Left ventricle myocardium superior (tissue), 1 donor: ENCODE measurements at regions not wholly inside any gene's neighbourhood (a gene's known extent, or its start where the extent isn't known, plus 50 kb on each side); places are given as distances from the start of the nearest gene placed in this dataset.
"Not testable (repeated sequence)": the region's sequence is repeated elsewhere in the genome, so short reads cannot be mapped to it uniquely, and the experiment has no call there.

Experiments
- ATAC-seq: fragments of 200-7000 bp; cut with Tn5 transposase; one replicate; pipeline ENCODE4 v1.9.1; 2020; ENCODE audit warnings: mild to moderate bottlenecking, moderate library complexity
- DNase-seq: peaks from one replicate; pipeline ENCODE4 v3.0.0-alpha.2; 2020
- intact Hi-C: fragments of 100-400 bp; cut with micrococcal nuclease; formaldehyde crosslinking; loops from one replicate; pipeline ENCODE4 v1.11.0; 2022
- donor health status: DM: no; HTN: yes; CAD: no; lungs with severe emphysema.

DNA sequence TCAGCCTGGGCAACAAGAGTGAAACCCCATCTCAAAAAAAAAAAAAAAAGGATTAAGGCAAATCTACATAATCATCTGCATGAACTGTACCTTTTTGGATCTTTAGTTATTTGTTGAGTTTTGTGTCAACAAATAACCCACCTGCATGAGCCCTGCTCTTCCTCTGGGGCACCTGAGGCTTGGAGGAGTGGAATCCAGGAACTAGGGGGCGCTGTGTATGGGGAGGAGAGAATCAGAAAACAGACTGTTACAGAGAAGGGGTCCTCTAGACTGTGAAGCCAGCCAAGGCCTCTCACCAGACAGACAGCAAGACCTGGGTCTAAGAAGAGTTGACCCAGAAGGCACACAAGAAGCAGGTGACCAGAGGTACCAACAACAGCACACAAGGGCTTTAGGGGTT lies 682.8 kb upstream of the NRP1 start:
- intact Hi-C loops, result no loop called here
- DNase-seq (no peak), ATAC-seq (no peak)

DNA sequence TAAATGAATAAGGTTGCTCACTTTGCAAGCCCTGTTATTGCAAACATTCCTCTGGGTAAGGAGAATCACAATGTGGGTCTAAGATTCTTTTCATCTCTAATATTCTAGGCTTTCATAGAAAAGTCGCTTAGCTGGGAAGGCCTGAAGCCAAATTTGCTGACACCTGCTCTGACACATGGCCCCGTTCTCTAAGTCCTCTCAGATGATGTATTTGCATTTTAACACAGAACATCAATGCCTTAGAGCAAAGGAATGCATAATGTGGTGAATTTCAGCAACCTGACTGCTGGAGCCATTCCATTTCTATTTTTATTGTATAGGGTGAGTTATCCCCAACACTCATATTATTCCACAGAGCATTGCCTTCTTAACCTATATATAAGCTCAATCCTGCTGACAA lies 682.1 kb upstream of the NRP1 start:
- intact Hi-C loops, result no loop called here
- DNase-seq, result no peak
- no peak for ATAC-seq

DNA sequence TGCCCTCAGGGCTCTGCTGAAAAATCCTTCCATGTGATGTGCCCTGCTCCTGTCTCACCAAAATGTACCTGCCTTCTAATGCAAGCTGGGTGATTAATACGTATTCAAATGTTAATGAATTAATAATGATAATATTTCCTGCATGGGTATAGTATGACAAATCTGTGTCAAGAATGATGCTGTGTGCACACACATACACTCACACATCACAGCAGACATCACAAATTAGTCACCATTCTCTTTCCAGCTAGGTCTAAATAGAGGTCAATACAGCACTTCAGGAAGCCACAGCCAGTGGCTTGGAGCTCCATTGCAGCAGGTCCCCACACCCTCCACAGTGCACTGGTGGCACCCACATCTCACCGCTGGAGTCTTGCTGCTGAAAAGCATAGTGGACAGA lies 681.2 kb upstream of the NRP1 start:
- ATAC-seq, result no peak
- DNase-seq, result no peak
- intact Hi-C loops, result no loop called here

DNA sequence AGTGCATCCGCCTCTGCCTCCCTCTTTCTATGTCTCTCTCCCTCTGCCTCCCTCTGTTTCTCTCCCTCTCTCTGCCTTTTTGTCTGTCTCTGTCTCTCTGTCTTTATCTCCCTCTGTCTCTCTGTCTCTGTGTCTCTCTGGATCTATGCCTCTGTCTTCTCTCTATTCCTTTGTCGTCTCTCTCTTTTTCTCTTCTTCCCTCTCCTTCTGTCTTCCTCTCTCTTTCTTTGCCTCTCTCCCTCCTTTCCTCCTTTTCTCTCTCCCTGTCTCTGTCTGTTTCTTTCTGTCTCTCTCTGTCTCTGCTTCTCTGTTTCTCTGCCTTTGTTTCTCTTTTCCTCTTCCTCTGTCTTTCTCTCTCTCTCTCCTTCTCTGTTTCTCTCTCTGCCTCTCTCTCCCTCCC lies 678.8 kb upstream of the NRP1 start:
- DNase-seq (no peak), ATAC-seq (no peak)
- intact Hi-C loops, result no loop called here

DNA sequence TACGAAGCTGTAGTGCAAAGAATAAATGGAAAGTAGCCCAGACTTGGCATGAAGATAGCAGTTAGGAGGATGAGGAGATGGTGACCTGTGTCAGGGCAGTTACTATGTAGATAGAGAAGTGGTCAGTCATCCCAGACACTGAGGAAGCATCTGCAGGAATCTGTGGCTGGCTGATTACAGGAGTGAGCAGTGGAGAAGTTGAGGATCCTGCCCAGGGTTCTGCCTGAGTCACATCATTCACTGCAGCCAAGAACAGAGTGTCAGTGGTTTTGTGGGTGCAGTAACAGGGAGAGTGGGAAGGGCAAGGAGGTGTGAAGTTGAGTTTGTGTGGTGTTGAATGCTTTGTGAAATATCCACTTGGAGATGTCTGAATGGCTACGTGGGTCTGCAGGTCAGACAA lies 676.4 kb upstream of the NRP1 start:
- DNase-seq (no peak), ATAC-seq (no peak)
- intact Hi-C loops, result no loop called here

DNA sequence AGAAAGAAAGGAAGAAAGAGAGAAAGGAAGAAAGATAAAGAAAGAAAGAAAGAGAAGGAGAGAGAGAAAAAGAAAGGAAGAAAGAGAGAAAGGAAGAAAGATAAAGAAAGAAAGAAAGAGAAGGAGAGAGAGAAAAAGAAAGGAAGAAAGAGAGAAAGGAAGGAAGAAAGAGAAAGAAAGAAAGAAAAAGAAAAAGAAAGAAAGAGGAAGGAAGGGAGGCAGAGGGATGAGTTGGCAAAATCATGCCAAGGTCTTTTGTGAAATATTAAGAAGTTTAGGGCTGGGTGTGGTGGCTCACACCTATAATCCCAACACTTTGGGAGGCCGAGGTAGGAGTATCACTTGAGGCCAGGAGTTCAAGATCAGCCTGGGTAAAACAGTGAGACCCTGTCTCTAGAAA lies 675.8 kb upstream of the NRP1 start:
- ATAC-seq, result not testable (repeated sequence)

DNA sequence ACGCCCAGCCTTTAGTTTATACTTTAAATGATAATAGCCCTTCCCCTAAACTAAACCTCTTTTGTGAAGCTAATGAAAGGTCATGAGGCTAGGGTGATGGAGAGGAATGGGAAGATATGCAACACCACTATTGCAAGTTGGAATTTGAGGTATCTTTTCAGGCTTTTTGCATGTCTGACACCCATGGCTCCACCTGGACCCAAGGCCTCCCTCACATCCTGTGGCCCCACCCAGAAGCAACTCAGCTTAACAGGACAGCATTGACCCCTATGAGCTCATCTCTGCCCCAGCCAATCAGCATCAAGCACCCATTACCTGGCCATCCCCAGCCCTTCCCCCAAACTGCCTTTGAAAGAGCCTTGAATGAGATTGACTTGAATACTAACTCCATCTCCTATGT lies 674.2 kb upstream of the NRP1 start:
- intact Hi-C loops, result no loop called here
- ATAC-seq (no peak), DNase-seq (no peak)

More for the DNA sequence above, 675.8 kb upstream of the NRP1 start:
- DNase-seq, intact Hi-C loops: not testable (repeated sequence)

DNA sequence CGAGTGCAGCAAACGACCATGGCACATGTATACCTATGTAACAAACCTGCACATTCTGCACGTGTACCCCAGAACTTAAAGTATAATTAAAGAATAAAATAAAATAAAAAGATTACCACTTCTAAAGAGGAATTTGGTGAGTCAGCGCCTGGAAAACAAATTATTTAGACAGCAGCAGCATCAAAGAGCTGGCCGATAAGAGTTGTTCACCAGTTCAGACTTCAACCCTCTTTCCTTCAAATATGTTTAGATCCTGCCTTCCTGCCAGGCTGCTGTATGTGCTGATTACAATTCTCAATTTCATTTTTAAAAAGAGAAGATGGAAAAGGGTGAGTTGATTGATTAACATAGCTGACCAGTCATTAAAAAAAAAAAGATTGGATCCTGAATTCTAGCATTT lies 672.0 kb upstream of the NRP1 start:
- no peak for DNase-seq
- ATAC-seq, result no peak
- intact Hi-C loops, result no loop called here

DNA sequence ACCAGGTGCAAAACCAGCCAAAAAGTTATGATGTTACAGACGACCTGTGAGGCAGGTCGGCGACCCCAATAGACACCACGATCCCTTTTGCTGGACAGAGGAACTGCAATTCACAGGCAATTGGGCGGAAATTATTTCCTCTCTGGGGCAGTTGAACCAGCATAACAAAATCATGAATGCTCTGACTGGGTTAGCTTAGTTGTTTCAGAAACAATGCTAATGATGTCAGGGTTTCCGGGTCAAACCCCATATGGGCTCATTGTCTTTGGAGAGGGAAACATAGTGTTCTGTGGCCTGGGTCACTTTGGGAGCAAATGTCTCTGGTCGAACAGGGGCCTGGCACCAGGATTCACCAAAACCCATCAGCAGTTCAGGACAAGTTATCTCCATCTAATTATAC lies 669.1 kb upstream of the NRP1 start:
- ATAC-seq, result no peak
- DNase-seq, result no peak
- intact Hi-C loops, result no loop called here

DNA sequence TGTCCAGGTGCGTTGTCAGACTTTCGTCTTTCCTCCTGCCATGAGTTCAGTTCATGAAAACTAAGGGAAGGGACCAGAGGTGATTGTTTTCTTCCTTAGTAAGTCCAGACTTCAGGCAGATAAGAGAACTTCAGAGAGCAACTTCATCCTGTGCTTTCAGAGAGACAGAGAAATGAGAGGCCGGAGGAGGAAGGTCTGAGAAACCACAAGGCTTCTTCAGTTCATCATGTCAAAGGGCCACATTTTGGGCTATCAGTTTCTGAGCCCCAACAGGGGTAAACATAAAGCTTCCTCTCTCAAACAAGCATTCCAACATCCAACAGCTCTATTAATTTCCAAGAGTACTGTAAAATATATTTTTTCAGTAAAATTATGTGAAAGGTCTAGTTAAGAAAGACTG lies 668.4 kb upstream of the NRP1 start:
- no peak for ATAC-seq
- no peak for DNase-seq

DNA sequence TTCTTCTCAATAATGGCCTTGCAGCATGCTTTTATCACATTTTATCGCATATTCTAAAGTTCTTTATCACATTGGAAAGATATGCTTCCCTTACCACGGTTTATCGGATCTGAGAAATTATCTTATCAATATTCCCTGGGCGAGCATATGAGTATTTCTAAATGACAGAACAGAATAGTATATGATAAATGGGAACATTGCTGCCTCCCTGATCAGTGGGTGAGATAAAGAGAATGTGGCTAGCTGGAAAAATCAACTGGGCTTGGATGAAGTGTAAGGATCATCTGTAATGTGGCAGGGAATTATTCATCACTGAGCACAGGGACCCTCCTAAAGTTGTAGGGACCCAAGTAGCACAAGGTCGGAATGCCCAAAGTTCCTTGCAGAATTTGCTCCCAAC lies 667.4 kb upstream of the NRP1 start:
- intact Hi-C loops, result no loop called here
- ATAC-seq, result no peak
- no peak for DNase-seq

More for the DNA sequence above, 668.4 kb upstream of the NRP1 start:
- intact Hi-C loops, result no loop called here

DNA sequence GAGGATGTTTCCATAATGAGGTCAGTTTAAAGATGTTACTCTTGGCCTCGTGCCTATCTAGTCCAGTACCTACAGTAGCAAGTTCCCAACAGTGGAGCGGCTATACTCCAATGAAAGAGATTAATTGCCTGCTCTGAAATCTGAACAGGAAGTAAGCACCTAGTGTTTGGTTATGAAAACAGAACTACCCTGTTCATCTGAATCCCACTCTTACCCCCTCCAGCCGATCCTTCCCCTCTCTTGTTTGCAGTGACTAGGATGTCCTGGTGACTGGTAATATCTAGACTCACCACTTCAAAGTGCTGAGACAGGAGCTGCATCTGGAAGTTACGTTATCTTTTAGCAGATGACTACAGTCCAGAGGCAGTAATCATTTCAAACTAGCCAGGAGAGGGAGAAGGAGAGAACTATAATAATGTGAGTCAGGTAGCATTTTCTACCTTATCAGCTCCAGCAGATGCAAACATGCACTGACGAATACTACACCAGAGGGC lies 666.7 kb upstream of the NRP1 start:
- DNase-seq (no peak), ATAC-seq (no peak)
- intact Hi-C loops, result no loop called here

DNA sequence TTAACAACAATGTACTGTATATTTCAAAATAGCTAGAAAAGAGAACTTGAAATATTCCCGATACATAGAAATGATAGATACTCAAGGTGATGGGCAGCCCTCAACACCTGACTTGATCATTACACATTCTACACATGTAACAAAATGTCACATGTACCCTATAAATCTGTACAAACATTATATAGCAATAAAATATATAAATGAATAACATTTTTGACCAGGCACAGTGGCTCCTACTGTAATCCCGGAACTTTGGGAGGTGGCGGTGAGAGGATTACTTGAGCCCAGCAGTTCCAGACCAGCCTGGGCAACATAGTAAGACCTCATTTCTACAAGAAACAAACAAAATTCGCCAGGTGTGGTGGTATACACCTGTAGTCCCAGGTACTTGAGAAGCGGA lies 659.5 kb upstream of the NRP1 start:
- DNase-seq (no peak), ATAC-seq (no peak)
- intact Hi-C loops, result no loop called here

DNA sequence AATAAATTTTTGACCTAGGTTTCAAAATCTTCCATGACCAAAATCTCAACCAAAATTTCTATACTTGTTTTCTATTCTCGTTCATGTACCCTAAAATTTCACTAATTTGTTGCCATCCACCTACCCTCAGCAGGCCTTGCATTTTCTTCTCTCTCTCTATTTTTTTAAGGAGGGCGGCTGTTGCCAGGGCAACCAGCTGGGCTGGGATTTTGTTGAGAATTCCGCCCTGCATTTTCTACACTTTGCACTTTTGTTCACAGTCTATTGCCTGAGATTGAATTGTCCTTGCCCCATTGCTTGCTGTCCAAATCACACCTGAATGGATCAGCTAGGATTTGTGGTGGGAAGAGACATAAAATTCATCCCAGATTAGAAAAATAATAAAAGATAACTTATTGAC lies 657.5 kb upstream of the NRP1 start:
- ATAC-seq, result no peak
- intact Hi-C loops, result no loop called here
- no peak for DNase-seq

DNA sequence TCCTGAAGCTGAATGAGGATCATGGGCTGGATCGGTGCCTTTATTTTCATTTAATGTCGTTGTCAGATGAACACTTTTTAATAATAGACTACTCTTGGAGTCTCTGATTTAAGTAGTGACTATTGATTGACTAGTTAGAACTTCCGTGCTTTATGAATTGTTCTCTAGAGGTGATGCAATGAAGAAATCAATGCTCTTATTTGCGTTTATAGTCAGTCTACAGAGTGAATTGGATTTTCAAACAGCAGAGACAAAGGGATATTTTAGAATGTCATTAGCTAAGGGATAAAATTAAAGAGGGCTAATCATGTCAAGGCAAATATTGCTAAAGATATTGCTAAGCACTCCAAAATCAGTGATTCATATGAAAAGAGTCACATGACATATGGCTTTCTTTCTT lies 652.0 kb upstream of the NRP1 start:
- intact Hi-C loops, result no loop called here
- ATAC-seq (no peak), DNase-seq (no peak)

DNA sequence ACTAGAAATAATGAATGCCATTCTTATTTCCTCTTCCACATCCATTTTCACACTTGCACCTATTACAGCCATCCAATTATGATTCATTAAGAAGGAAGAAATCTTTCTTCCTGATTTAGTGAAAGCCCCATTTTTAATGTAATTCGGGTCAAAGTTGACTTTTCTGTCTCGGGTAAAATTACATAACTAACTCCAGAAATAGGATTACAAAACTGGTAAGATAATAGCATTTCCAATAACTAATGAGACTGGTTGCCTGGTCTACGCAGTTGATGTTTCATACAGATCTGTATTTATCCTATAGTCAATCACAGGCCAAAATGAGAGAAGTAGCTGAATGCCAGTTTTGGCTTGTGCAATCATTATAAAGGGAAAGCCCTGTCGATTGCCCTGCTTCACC lies 651.5 kb upstream of the NRP1 start:
- DNase-seq (no peak), ATAC-seq (no peak)
- intact Hi-C loops, result no loop called here

DNA sequence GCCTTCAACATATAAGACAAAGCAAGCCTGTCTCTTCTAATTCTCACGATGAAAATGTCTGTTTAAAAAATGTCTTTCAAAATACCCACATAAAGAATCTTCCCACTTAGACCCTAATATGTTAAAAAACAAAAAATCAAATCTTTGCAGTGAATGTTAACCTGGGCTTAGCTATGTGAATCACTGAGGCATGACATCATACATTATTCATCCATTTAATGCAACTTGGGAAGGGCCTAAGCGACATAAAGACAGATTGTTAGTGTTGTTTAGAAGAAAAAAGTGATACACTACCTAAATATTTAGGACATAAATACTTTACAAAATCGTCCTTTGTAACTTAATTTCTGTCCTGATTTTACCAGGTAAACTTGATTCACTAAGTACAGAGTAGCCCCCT lies 648.5 kb upstream of the NRP1 start:
- intact Hi-C loops, result no loop called here
- DNase-seq (no peak), ATAC-seq (no peak)

DNA sequence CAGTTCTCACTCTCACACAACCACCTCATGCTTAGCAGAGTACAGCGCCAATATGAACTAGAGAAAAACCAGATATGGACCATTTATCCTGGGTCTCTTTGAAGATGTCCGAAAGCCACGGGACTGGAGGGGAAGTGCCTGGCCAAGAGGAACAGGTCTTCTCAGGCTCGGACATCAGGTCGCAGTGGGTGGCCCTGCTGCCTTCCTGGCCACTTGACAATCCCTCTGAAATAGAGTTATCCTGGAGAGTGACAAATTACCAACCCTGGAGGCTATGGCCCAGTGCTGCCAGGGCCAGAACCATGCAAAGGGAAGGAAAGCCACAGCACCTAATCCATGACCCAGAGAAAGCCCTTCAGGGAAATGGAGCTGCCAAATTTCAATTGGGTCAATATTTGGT lies 646.8 kb upstream of the NRP1 start:
- no peak for ATAC-seq
- DNase-seq, result no peak
- intact Hi-C loops, result no loop called here

DNA sequence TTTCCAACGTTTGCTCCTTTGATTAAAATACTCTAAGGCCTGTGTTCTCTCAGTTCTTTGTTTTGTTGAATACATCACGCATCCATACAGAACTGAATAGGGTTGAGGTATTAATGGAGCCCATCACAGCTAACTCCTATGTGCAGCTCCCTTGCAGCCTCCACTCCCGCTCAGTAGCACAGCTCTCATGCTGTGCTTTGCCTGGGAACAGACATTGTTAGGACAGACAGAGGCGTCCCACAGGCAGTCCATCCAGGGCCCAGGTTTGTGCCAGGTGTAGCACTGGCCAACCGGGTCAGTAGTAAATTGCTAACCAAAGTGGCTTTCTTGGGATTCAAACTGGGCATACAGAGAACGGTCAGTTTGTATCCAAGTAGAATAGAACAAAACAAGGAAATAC lies 644.7 kb upstream of the NRP1 start:
- intact Hi-C loops, result no loop called here
- DNase-seq (no peak), ATAC-seq (no peak)

DNA sequence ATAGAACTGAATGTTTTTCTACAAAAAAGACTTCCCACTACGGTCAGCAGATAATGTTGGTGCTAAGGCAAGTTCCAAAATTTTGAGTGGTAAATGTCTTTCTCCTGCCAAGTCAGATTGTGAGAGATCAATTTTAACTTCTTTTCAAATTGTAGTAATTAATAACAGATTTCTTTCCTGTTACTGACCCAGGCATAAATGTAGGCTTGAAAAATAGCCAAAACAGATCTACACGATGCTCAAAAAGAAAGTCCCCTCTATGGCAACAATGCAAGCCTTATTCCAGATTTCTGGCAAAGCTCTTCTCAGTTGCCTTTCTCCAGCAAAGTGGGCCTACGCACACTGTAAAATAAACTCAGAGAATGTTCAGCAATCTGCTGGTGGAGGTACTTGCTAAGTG lies 641.0 kb upstream of the NRP1 start:
- intact Hi-C loops, result no loop called here
- DNase-seq (no peak), ATAC-seq (no peak)

DNA sequence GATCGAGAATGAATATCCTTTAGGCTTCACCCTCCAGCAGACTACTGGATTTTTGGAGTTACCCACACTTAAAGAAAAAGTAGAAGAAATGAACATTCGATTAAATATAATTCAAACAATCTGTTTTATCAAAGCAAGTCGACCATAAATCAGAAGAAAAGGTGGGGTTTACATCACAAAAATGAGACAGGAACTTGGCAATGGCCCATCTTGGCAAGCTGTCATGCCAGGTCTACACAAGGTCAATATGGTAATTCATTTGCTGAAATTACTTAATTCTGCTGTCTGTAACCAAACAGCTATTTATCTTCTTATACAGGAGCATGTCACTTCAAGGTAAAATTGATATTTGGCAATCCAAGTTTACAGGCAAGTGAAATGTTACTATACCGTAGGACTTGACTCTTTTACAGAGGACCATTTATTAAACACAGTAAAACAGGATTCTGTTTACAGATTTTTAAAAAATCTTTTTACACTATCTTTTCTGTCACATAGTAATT lies 640.6 kb upstream of the NRP1 start:
- no peak for ATAC-seq
- DNase-seq, result no peak
- intact Hi-C loops, result no loop called here

DNA sequence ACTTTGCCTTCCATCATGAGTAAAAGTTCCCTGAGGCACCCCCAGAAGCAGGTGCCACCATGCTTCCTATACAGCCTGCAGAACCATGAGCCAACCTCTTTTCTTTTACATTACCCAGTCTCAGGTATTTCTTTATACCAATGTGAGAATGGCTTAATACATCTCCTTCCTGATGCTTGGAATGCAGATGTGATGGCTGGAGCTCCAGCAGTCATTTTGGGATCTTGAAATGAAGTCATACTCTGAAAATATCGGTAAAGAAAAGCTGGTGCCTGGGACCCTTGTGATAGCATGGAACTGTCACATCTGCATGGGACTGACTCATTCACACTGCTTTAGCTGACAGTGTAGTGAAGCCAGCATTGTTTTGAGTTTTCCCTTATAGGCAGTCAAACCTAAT lies 634.5 kb upstream of the NRP1 start:
- DNase-seq, result no peak
- ATAC-seq, result no peak
- intact Hi-C loops, result no loop called here
